ENCODE measurements at regions not wholly inside any gene's neighbourhood (a gene's known extent, or its start where the extent isn't known, plus 50 kb on each side); places are given as distances from the start of the nearest gene placed in this dataset.

DNA sequence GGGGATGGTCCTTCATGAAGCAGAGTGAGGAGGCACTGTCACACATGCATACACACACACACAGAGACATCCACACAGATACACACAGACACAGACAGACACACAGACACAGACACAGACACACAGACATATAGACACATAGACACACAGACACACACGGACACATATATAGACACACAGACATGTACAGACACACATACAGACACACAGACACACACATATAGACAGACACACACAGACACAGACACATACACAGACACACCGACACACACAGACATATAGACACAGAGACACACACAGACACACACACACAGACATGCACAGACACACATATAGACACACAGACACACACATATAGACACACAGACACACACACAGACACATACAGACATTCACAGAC is 173.9 kb downstream of the URI1 start:
- TF ChIP-seq, protein P1, sequence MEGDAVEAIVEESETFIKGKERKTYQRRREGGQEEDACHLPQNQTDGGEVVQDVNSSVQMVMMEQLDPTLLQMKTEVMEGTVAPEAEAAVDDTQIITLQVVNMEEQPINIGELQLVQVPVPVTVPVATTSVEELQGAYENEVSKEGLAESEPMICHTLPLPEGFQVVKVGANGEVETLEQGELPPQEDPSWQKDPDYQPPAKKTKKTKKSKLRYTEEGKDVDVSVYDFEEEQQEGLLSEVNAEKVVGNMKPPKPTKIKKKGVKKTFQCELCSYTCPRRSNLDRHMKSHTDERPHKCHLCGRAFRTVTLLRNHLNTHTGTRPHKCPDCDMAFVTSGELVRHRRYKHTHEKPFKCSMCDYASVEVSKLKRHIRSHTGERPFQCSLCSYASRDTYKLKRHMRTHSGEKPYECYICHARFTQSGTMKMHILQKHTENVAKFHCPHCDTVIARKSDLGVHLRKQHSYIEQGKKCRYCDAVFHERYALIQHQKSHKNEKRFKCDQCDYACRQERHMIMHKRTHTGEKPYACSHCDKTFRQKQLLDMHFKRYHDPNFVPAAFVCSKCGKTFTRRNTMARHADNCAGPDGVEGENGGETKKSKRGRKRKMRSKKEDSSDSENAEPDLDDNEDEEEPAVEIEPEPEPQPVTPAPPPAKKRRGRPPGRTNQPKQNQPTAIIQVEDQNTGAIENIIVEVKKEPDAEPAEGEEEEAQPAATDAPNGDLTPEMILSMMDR (IDR thresholded peaks at IDR 0.05) = no peak
- no peak for TF ChIP-seq POLR2A (IDR thresholded peaks at IDR 0.05)

Measured in esophagus squamous epithelium (tissue), 4 donors.